Stimulated activated CD8-positive, alpha-beta memory T cell treated with anti-CD3 and anti-CD28 coated beads, Interleukin-7, amount 100 ng/mL, for 24 hours (primary cell): ENCODE measurements at regions not wholly inside any gene's neighbourhood (a gene's known extent, or its start where the extent isn't known, plus 50 kb on each side); places are given as distances from the start of the nearest gene placed in this dataset.
"Not testable (repeated sequence)": the region's sequence is repeated elsewhere in the genome, so short reads cannot be mapped to it uniquely, and the experiment has no call there.

Source experiments
- DNase-seq: peaks from one replicate; pipeline ENCODE4 v3.0.0-alpha.2; 2020; ENCODE audit warnings: low read depth

GRCh38 chr11:19433367-19433766 lies 192.6 kb upstream of the E2F8 start:
- no peak for DNase-seq

- DNase-seq, result no peak
Observed at GRCh38 chr11:19432370-19433061, 191.8 kb upstream of the E2F8 start.

GRCh38 chr11:19430754-19431398 lies 190.1 kb upstream of the E2F8 start:
- DNase-seq, result no peak

GRCh38 chr11:19430346-19430745 lies 189.6 kb upstream of the E2F8 start:
- DNase-seq, result no peak

GRCh38 chr11:19429108-19429760 lies 188.5 kb upstream of the E2F8 start:
- no peak for DNase-seq

GRCh38 chr11:19428206-19429002 lies 187.7 kb upstream of the E2F8 start:
- no peak for DNase-seq

GRCh38 chr11:19426756-19427403 lies 186.1 kb upstream of the E2F8 start:
- no peak for DNase-seq

GRCh38 chr11:19426011-19426755 lies 185.4 kb upstream of the E2F8 start:
- DNase-seq, result no peak

GRCh38 chr11:19422276-19422675 lies 181.5 kb upstream of the E2F8 start:
- no peak for DNase-seq

GRCh38 chr11:19420868-19421533 lies 180.3 kb upstream of the E2F8 start:
- no peak for DNase-seq

GRCh38 chr11:19419808-19420207 lies 179.1 kb upstream of the E2F8 start:
- no peak for DNase-seq

GRCh38 chr11:19419021-19419750 lies 178.4 kb upstream of the E2F8 start:
- no peak for DNase-seq

- no peak for DNase-seq
Observed at GRCh38 chr11:19418221-19418620, 177.5 kb upstream of the E2F8 start.

- not testable (repeated sequence) for DNase-seq
Observed at GRCh38 chr11:19412070-19412469, 171.3 kb upstream of the E2F8 start.

- no peak for DNase-seq
Observed at GRCh38 chr11:19410032-19410431, 169.3 kb upstream of the E2F8 start.

GRCh38 chr11:19409307-19409706 lies 168.6 kb upstream of the E2F8 start:
- DNase-seq, result no peak

- DNase-seq, result no peak
Observed at GRCh38 chr11:19407677-19408270, 167.0 kb upstream of the E2F8 start.

- no peak for DNase-seq
Observed at GRCh38 chr11:19405966-19406365, 165.2 kb upstream of the E2F8 start.

- no peak for DNase-seq
Observed at GRCh38 chr11:19404787-19405186, 164.0 kb upstream of the E2F8 start.
